Motor neuron (in vitro differentiated cells): ENCODE measurements at regions not wholly inside any gene's neighbourhood (a gene's known extent, or its start where the extent isn't known, plus 50 kb on each side); places are given as distances from the start of the nearest gene placed in this dataset.

Source experiments
- ATAC-seq, 8 experiments: fragments of 200-7000 bp; cut with Tn5 transposase; replicated peaks in 6 of 8; 2 replicates each; pipeline ENCODE4 v1.8.0; 2021; ENCODE audit warnings: mild to moderate bottlenecking in 8 of 8, moderate library complexity in 8 of 8
- H3K27ac ChIP-seq, 2 donors: fragments of 250-450 bp; sonication (Bioruptor Pico); 2 replicates each; pipeline ENCODE4 v1.9.0; 2021; ENCODE audit warnings: antibody characterized with exemption in 2 of 2, mild to moderate bottlenecking in 2 of 2, moderate library complexity in 1 of 2
- H3K4me1 ChIP-seq, 2 donors: fragments of 250-450 bp; sonication (Bioruptor Pico); replicated peaks in 1 of 2; 2 replicates each; pipeline ENCODE4 v1.6.1; 2021; ENCODE audit warnings: antibody characterized with exemption in 2 of 2, mild to moderate bottlenecking in 2 of 2, moderate library complexity in 1 of 2
- H3K4me3 ChIP-seq, 5 donors: fragments of 250-450 bp; sonication (Bioruptor Pico); 2 replicates each; pipeline ENCODE4 v1.9.0; 2021; ENCODE audit warnings: antibody characterized with exemption in 5 of 5, mild to moderate bottlenecking in 5 of 5, moderate library complexity in 4 of 5
- WGBS, 10 experiments: fragments of 450-650 bp; shearing (Covaris generic); methylation state at CpG; one replicate each; pipeline ENCODE4 v1.0.0; 2022; 5-methylcytosine and 5-hydroxymethylcytosine counted together
- in situ Hi-C, 9 experiments: fragments of 400-800 bp; cut with MboI; loops; one replicate each; pipeline ENCODE4 v1.15.0; 2021; ENCODE audit warnings: low sequenced_read_pairs in 9 of 9, low pct_unique_long_range_greater_than_20kb in 2 of 9; ENCODE audit not compliant: unreplicated experiment in 9 of 9

- 29 to 90% (median 48%) methylated on average over 3 to 8 of the region's 11 CpGs for WGBS, 10 experiments
- Histone ChIP-seq H3K4me1 (no peaks in the 10 kb centered on the region), H3K27ac (no peak overlapping the region), H3K4me3 (no peak overlapping the region)
- ATAC-seq, result peak; percentile 73 to 98 (median 84)
- in situ Hi-C loops, result loop anchor here in 3 of 9 experiments (25.0 kb wide), 3 partner anchors 260 to 660 kb away; partner anchors contain the start of gene VEGFC (in 1 of the 3)
Measured at GRCh38 chr4:177047070-177047850, 254.5 kb upstream of the VEGFC start.

DNA sequence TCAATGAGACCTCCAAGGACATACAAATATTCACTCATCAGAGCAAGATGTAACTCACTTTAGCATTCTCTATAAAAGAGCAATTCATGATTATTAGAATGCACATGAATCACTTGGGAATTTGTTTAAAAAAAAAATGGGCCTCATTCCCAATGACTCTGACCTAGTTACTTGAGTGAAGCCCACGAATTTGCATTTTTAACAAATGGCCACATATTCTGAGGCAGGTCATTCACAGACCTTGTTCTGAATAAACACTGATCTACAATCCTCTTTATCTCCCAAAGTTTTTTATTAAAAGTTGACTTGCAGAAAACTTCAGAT, 255.1 kb upstream of the VEGFC start:
- no peak overlapping the region for H3K4me3 ChIP-seq
- in situ Hi-C loops, result loop anchor here in 3 of 9 experiments (25.0 kb wide), 3 partner anchors 261 to 661 kb away; partner anchors contain the start of gene VEGFC (in 1 of the 3)
- peak in 3 of 8 experiments; percentile 14 to 76 (median 45) for ATAC-seq
- no peaks in the 10 kb centered on the region for H3K4me1 ChIP-seq
- WGBS, 10 experiments, result 0 to 40% (median 0%) methylated on average over 1 of the region's 1 CpG; no CpG with 5 or more reads in 2 of the 10 experiments
- H3K27ac ChIP-seq, result no peak overlapping the region

- WGBS, 10 experiments, result 57 to 100% (median 73%) methylated on average over 1 to 7 of the region's 7 CpGs
- no peak overlapping the region for H3K27ac ChIP-seq
- in situ Hi-C loops, result no loop called here
- no peak overlapping the region for H3K4me3 ChIP-seq
- peak in 3 of 8 experiments; percentile 41 to 49 (median 43) for ATAC-seq
- peaks cover 0 to 5% of the 10 kb centered on the region in 2 donors for H3K4me1 ChIP-seq
Measured at GRCh38 chr4:177051473-177052060, 258.1 kb upstream of the NEIL3 start.

DNA sequence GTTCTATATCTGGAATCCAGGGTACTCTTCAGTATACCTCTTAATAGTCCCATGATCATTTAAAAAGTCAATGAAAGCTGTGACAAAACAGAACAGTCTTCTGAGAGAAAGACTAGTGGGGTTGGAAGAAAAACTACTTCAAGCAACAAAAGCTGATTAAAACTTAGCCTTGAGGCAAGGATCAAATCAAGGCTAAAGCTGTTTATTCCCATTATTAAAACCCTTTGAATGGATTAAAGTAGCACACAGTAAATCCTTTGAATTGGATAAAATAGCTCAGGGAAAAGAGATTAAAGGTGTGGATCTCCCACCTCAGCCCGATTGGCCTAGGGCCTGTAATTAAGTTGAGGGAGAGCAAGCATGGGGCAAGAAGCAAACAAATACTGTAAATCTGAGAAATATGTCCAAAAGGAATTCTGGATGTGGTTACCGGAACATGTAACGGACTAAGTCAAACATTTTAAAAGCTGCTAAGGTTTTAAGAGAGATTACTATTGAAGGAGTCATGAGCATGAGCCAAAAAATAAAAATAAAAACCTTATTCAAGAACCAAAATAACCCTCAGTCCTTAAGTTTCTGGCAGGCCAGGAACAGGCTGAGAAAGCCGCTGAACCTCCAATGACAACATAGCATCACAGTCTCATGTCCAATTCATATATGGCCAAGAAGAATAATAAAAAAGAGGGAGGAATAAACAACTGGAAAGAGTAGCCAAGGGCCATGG, 257.3 kb upstream of the NEIL3 start:
- in situ Hi-C loops, result no loop called here
- WGBS, 10 experiments, result 40 to 97% (median 90%) methylated on average over 1 to 4 of the region's 4 CpGs
- Histone ChIP-seq H3K27ac (no peak overlapping the region), H3K4me1 (peaks cover 0 to 5% of the 10 kb centered on the region in 2 donors), H3K4me3 (no peak overlapping the region)
- ATAC-seq, result no peak

DNA sequence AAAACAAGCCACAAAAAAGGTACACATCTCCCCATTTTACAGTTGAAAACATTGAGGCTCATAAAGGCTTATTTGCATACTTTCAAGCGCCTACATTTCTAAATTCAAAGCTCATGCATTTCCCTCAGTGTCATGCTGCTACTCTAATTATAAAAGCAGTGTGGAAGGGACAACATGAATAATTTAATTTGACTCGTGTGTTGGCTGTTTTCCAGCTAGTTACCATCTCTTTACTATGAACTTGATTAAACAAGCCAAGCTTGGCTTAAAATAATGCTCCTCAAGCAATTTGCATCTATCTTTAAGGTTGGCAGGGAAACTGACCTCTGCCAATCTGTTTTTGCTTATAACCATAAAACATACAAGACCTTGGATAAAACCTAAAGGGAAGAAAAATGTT, 252.5 kb upstream of the NEIL3 start:
- in situ Hi-C loops, result no loop called here
- Histone ChIP-seq H3K4me1 (peaks cover 0 to 5% of the 10 kb centered on the region in 2 donors), H3K27ac (no peak overlapping the region), H3K4me3 (no peak overlapping the region)
- 6 to 100% (median 65%) methylated on average over 1 to 2 of the region's 2 CpGs; no CpG with 5 or more reads in 1 of the 10 experiments for WGBS, 10 experiments
- no peak for ATAC-seq

- H3K4me3 ChIP-seq, result no peak overlapping the region
- in situ Hi-C loops, result no loop called here
- no peak overlapping the region for H3K27ac ChIP-seq
- 58 to 97% (median 91%) methylated on average over 2 of the region's 2 CpGs for WGBS, 10 experiments
- H3K4me1 ChIP-seq, result no peaks in the 10 kb centered on the region
- no peak for ATAC-seq
Measured at GRCh38 chr4:177064116-177064515, 245.6 kb upstream of the NEIL3 start.

GRCh38 chr4:177064729-177065394, 244.8 kb upstream of the NEIL3 start:
- ATAC-seq, result no peak
- in situ Hi-C loops, result no loop called here
- Histone ChIP-seq H3K4me3 (no peak overlapping the region), H3K27ac (no peak overlapping the region), H3K4me1 (no peaks in the 10 kb centered on the region)
- WGBS, 10 experiments, result 50 to 94% (median 77%) methylated on average over 1 to 5 of the region's 5 CpGs; no CpG with 5 or more reads in 2 of the 10 experiments

- WGBS, 10 experiments, result 20 to 100% (median 57%) methylated on average over 1 of the region's 1 CpG; no CpG with 5 or more reads in 1 of the 10 experiments
- ATAC-seq, result no peak
- no peak overlapping the region for H3K4me3 ChIP-seq
- H3K4me1 ChIP-seq, result peaks cover 0 to 3% of the 10 kb centered on the region in 2 donors
- no peak overlapping the region for H3K27ac ChIP-seq
- in situ Hi-C loops, result no loop called here
Measured at GRCh38 chr4:177066746-177067145, 242.9 kb upstream of the NEIL3 start.

- WGBS, 10 experiments, result 11 to 100% (median 48%) methylated on average over 1 to 2 of the region's 2 CpGs; no CpG with 5 or more reads in 1 of the 10 experiments
- ATAC-seq, result peak in 5 of 8 experiments; percentile 25 to 87 (median 33)
- in situ Hi-C loops, result no loop called here
Measured at GRCh38 chr4:177070533-177071058, 239.1 kb upstream of the NEIL3 start.

DNA sequence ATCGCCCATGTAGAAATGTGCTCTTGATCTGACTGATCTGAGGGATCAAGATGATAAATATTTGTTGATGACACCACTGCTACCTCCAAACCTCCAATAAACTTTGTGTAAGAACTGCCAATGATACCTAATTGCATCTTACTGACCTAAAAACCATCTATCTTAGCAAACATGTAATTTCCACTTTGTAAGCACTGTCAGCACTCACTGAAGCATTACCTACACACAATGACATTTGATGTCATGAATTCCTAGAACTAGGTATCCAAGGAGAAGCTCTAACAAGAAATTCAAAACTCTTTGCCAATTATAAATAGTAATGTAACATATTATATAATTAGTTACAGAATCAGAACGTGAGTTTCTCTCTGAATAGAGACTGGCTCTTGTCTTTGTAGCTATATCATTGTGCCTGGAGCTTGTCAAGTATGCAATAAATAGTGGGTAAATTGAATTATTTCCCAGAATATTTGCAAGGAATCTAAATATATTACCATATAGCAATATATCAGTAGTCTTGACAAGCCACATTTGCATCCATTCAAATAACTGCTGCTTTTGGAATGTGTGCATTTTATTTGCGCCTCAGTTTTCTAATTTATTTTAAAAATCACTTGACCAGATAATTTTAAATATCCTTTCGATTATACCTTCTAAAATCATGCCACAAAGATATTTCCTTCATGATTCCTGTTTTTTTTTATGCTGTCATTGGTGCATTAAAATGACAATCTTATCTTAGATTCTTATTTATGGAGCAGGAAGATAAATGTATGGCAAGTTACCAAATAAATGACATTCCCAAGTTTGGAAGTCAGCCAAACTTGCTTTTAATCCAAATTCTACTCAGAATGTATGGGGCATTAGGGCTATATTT, 232.3 kb upstream of the NEIL3 start:
- WGBS, 10 experiments, result 0 to 90% (median 76%) methylated on average over 2 to 4 of the region's 4 CpGs
- in situ Hi-C loops, result no loop called here
- H3K27ac ChIP-seq, result no peak overlapping the region
- peaks cover 2 to 16% of the 10 kb centered on the region in 2 donors for H3K4me1 ChIP-seq
- peak in 6 of 8 experiments; percentile 35 to 98 (median 79) for ATAC-seq
- H3K4me3 ChIP-seq, result no peak overlapping the region

More at GRCh38 chr4:177070533-177071058, 239.1 kb upstream of the NEIL3 start:
- Histone ChIP-seq H3K4me3 (no peak overlapping the region), H3K4me1 (peaks cover 0 to 3% of the 10 kb centered on the region in 2 donors), H3K27ac (no peak overlapping the region)

DNA sequence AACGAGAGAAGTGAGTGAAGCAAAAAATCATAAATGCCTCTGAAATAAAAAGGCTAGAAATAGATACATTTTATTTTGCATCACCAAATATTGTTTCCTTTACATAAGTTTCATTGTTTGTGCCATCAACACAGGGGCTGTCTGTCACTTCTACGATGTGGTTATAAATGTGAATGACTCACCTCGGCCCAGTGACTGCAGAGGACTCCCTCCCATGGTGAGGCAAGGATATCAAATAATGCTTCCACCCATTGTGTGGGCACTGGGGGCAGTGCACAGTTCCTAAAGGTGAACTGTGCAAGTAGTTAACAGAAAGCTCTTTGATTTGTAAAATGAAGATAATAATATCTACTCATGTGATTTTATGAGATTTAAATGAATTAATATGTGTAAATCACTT, 230.3 kb upstream of the NEIL3 start:
- Histone ChIP-seq H3K27ac (no peak overlapping the region), H3K4me1 (peaks cover 2 to 19% of the 10 kb centered on the region in 2 donors), H3K4me3 (no peak overlapping the region)
- 0 to 63% (median 6%) methylated on average over 1 to 3 of the region's 3 CpGs for WGBS, 10 experiments
- ATAC-seq, result no peak
- in situ Hi-C loops, result no loop called here

GRCh38 chr4:177080388-177080787, 229.3 kb upstream of the NEIL3 start:
- WGBS, 10 experiments, result 56 to 97% (median 77%) methylated on average over 2 to 5 of the region's 5 CpGs; no CpG with 5 or more reads in 1 of the 10 experiments
- H3K4me3 ChIP-seq, result no peak overlapping the region
- in situ Hi-C loops, result no loop called here
- no peak overlapping the region for H3K27ac ChIP-seq
- no peak for ATAC-seq
- H3K4me1 ChIP-seq, result peaks cover 2 to 19% of the 10 kb centered on the region in 2 donors
